Activated T-cell treated with anti-CD3 and anti-CD28 coated beads for 24 hours (primary cell): ENCODE measurements at regions not wholly inside any gene's neighbourhood (a gene's known extent, or its start where the extent isn't known, plus 50 kb on each side); places are given as distances from the start of the nearest gene placed in this dataset.

Experiments used
- DNase-seq: peaks from one replicate; pipeline ENCODE4 v3.0.0-alpha.2; 2020; ENCODE audit warnings: low read depth

DNA sequence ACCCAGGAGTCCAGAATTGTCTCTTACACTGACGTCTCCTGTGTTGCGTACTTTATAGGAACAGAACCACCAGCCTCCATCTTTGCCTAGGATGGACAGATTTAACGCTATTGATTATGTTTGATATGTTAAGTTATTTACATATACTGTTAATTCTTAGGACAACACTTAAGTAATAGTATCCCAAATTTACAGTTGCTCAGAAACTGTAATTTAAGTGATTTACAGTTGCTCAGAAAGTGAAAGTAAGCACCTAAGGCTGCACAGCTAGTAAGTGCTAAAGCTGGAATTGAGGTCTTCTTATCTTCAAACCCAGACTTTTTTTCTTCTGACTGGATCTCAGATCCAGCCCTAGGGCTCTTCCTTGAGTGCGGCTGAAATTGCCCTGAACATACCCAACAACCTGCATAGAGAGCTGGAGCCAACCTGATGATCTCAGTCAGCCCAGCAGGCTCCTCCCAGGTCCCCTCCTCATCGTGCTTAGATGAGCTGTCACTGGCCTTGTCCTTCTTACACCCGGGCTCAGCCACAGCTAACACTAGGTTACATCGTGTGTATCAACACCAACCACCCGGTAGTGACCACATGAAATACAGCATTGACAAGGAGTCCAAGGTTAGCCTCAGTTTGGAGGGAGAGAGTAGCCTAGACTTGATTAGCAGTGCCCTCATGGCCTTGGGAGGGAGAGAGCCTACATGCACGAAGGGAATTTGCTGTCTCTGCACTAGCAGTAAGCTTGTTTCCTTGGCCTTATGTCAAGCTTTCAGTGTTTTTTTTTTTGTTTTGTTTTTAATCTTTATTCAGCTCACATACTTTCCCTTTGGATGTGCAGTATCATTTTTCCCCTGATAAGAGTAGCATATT, 111.1 kb upstream of the ARHGAP5 start:
- no peak for DNase-seq

- no peak for DNase-seq
These were observed 110.0 kb upstream of the ARHGAP5 start for GRCh38 chr14:31966896-31967668.

GRCh38 chr14:31967669-31967975, 109.5 kb upstream of the ARHGAP5 start:
- DNase-seq = no peak

DNA sequence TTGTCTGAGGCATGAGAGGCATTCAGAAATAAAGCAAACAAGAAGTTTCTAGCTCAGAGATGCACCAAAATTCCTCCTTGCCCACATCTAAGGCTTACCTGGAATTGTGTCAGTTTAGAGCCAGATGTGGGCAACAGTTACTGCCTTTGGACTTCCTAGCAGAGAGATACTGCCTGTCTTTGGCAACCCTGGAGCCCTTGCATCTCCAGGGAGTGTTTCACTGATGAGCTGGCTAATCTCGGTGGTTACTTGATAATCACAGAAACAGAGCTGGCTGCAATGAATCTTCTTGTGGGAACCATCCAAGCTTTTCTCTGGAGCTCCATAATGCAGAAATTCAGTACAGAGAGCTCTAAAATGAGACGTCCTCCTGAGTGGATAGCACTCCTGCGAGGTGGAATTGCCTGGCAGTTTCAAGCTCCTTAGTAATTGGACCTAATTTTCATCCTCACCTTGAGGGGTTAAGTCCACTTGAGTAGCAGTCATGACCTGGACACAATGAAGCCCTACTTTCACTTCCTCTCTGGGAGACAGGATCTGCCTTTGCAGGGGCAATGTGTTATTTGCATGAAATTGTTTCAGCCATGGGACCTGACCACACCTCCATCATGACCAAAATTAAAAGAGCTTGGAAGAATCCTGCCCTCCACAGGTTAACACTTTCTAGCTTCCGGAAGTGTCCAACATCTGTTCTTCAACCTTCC, 108.8 kb upstream of the ARHGAP5 start:
- DNase-seq = no peak

DNA sequence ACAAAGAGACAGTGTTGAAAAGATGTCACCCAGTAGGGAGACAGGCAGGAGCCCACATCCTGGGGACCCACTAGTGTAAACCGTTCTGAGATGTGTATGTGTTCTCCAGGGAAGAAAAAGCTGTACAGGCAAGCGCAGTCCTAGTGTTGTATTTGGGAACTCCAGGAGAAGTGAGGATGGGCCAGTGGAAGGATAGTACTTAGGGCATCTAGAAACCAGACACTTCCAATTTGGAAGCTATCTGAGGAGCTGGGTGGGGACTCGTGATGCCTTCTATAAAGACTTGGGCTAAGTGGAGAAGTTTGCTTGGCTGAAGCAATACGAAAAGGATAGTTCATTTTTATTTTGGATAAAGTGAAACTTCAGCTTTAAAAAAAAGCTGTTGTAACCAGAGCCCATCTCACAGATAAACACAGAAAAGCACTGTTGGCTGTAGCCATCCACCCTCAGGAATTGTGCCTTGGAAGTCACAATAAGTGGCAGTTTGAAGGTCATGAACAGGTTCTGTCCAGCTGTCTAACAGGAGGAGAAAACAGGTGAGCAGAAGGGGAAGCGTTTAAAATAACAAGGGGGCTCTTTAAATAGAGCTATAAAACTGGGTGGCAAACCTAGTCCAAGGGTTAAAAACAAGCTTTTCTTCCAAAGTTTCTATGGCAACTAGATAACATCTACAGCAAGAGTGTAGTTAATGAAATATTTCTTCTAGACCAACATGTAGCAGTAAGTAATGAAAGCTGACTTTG, 108.0 kb upstream of the ARHGAP5 start:
- no peak for DNase-seq

- no peak for DNase-seq
These were observed 107.3 kb upstream of the ARHGAP5 start for GRCh38 chr14:31969699-31970240.

DNA sequence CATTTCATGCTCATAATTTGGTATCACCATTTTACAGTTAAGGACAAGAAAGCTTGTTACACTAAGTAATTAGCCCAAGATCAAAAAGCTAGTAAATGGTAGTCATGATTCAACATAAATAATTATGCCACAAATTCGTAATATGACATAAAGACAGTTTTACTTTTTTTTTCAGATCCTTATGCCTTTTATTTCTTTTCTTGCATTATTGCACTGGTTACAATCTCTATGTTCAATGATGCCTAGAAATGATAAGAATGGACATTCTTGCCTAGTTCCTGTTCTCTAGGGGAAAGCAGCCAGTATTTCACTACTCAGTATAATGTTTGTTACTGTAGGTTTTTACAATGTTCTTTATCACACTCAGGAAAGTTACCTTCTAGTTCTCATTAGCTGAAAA, 106.4 kb upstream of the ARHGAP5 start:
- no peak for DNase-seq

DNA sequence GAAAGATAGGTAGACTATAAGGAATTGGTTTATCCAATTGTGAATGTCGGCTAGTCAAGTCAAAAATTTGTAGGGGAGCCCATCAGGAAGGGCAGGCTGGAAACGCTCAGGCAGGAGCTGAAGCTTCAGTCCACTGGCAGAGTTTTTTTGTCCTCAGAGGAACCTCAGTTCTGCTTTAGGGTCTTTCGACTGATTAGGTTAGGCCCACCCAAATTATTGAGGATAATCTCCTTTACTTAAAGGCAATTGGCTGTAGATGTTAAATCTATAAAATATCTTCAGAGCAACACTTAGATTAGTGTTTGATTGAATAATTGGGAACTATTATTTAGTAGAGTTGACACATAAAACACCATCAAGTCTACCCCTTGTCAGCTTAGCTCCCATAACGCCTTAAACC, 105.5 kb upstream of the ARHGAP5 start:
- DNase-seq = no peak

- DNase-seq = no peak
These were observed 100.0 kb upstream of the ARHGAP5 start for GRCh38 chr14:31977001-31977556.

DNA sequence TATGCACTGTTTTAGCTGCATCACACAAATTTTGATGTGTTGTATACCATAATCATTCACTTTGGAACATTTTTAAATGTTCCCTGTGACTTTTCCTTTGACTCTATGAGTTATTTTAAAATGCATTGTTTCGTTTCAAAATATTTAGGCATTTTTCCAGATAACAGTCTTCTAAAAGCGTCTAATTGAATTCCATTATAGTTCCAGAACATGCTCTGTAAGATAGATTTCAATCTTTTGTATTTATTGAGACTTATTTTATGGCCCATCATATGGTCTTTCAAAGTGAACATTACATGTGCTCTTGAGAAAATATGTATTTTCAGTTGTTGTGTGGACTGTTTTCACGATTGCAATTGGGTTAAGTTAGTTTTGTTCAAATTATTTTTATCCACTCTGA, 98.7 kb upstream of the ARHGAP5 start:
- DNase-seq = no peak

GRCh38 chr14:31982642-31983041, 94.5 kb upstream of the ARHGAP5 start:
- no peak for DNase-seq

GRCh38 chr14:31986405-31986804, 90.7 kb upstream of the ARHGAP5 start:
- DNase-seq = no peak

- DNase-seq = no peak
These were observed 89.4 kb upstream of the ARHGAP5 start for GRCh38 chr14:31987721-31988120.

DNA sequence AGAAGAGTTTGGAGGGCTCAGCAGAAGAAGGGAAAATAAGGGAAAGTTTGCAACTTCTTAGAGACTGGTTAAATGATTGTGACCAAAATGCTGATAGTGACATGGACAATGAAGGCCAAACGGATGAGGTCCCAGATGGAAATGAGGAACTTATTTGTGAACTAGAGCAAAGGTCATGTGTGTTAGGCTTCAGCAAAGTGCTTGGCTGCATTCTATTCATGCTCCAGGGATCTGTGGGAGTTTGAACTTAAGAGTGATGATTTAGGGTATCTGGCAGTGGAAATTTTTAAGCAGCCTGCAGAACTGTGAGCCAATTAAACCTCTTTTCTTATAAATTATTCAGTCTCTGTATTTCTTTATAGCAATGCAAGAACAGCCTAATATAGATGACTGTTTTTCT, 88.9 kb upstream of the ARHGAP5 start:
- DNase-seq = no peak

- DNase-seq = no peak
These were observed 86.8 kb upstream of the ARHGAP5 start for GRCh38 chr14:31990183-31990857.

DNA sequence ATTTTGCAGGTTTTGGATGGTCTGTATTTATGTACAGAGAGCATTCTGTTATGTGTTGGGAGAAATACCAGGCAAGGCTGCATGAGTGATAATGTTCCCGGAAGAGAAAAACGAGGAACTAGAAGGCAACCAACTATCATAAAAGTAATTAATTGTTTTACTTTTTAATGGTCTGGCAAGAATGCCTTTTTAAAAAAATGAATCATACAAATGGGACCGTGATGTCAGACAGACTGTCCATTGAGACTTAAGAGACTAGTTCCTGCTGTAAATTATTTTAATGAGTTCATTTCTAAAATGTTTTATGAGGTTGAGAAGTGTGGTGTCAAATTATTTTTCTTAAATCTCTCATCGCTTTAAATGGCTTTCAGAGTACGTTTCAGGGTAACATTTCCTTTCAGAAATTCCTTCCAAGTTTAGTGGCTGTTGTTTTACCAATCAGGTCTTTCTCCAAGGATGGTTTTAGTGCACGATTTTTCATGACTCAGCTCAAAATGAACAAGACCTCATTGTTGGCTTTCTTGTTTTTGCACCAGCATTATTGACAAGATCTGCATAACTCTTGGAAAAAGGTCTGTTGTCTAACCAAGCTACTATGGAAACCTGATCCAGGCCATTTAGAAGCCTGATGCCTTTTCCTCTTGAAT, 86.1 kb upstream of the ARHGAP5 start:
- DNase-seq = no peak

GRCh38 chr14:31992011-31992447, 85.1 kb upstream of the ARHGAP5 start:
- no peak for DNase-seq

GRCh38 chr14:31993521-31993951, 83.6 kb upstream of the ARHGAP5 start:
- no peak for DNase-seq

DNA sequence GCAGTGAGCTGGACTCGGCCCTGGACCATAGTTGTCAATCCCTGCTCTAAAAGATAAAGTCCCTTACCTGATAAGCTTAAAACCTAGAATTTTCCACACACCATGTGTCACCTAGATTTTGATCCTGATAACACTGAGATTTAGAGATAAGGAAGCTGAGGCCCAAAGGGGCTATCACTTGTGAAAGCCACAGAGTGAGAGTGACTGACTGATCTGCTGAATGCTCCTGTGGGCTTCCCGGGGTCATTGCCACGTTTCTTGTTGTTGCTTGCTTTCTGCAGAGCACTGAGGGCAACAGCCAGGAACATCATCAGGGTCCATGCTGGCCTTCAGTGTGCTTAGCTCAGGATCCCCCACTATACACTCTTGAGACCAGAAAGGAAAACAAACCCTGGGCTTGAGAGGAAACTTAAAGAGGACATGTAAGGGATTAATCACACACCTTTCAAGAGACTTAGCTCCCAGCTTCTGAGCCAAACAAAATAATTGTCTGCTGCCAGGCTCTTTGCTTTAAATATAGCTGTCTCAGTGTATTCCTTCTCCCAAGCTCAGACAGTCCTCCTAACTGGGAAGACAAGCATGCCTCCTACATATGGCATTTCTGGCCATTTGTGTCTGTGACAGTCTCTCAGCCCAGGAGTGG, 82.6 kb upstream of the ARHGAP5 start:
- no peak for DNase-seq

- no peak for DNase-seq
These were observed 73.5 kb upstream of the ARHGAP5 start for GRCh38 chr14:32003585-32003984.
